DND-41 (cell line): ENCODE measurements at regions not wholly inside any gene's neighbourhood (a gene's known extent, or its start where the extent isn't known, plus 50 kb on each side); places are given as distances from the start of the nearest gene placed in this dataset.

Source experiments
- ATAC-seq: fragments of 200-7000 bp; cut with Tn5 transposase; 3 replicates; pipeline ENCODE4 v1.9.1; 2021; ENCODE audit warnings: low read depth; ENCODE audit not compliant: insufficient read depth
- DNase-seq: peaks from one replicate; pipeline ENCODE4 v3.0.0-alpha.2; 2020
- H2AFZ ChIP-seq: 2 replicates; pipeline ENCODE4 v1.6.0; 2012; ENCODE audit warnings: low read depth, low read length
- H3K27ac ChIP-seq: 2 replicates; pipeline ENCODE4 v1.5.1; 2012; ENCODE audit warnings: low read length, inconsistent platforms
- H3K27me3 ChIP-seq: fragments of 200-600 bp; sonication (generic); 2 replicates; pipeline ENCODE4 v1.6.0; 2012; ENCODE audit warnings: low read length, mild to moderate bottlenecking, inconsistent platforms; ENCODE audit not compliant: insufficient read depth, poor library complexity
- H3K36me3 ChIP-seq: 2 replicates; pipeline ENCODE4 v1.5.1; 2012; ENCODE audit warnings: low read length, inconsistent platforms; ENCODE audit not compliant: insufficient read depth
- H3K4me1 ChIP-seq: 2 replicates; pipeline ENCODE4 v1.5.1; 2012; ENCODE audit warnings: mild to moderate bottlenecking, low read length; ENCODE audit not compliant: insufficient read depth
- H3K4me2 ChIP-seq: 2 replicates; pipeline ENCODE4 v1.6.0; 2012; ENCODE audit warnings: mild to moderate bottlenecking, moderate library complexity, low read length, inconsistent platforms; ENCODE audit not compliant: insufficient read depth
- H3K4me3 ChIP-seq, 2 experiments: fragments of 200-600 bp in 1 of 2; shearing (Covaris generic) in 1 of 2; 2 replicates each; pipeline ENCODE4 v1.5.1; 2012 to 2016; ENCODE audit warnings: inconsistent platforms in 2 of 2, low read length in 2 of 2, mild to moderate bottlenecking in 2 of 2, low read depth in 1 of 2, moderate library complexity in 1 of 2
- H3K79me2 ChIP-seq: 2 replicates; pipeline ENCODE4 v1.6.0; 2012; ENCODE audit warnings: low read length, inconsistent platforms; ENCODE audit not compliant: insufficient read depth
- H3K9ac ChIP-seq: 2 replicates; pipeline ENCODE4 v1.6.0; 2012; ENCODE audit warnings: low read depth, mild to moderate bottlenecking, inconsistent platforms, low read length, moderate library complexity
- H3K9me3 ChIP-seq: 2 replicates; pipeline ENCODE4 v1.5.1; 2012; ENCODE audit warnings: low read length, moderate library complexity, mild to moderate bottlenecking, inconsistent platforms; ENCODE audit not compliant: insufficient read depth, severe bottlenecking
- H4K20me1 ChIP-seq: 2 replicates; pipeline ENCODE4 v1.6.0; 2012; ENCODE audit warnings: low read length; ENCODE audit not compliant: insufficient read depth
- EZH2 ChIP-seq: IDR thresholded peaks from 3 replicates; pipeline ENCODE4 v1.6.1; 2012; ENCODE audit warnings: borderline replicate concordance, low read depth, mild to moderate bottlenecking, moderate library complexity, low read length, inconsistent platforms; ENCODE audit not compliant: severe bottlenecking
- TF ChIP-seq, protein P1 (sequence below): IDR thresholded peaks from 2 replicates; pipeline ENCODE4 v1.5.1; 2012; ENCODE audit warnings: borderline replicate concordance, low read length, moderate library complexity, mild to moderate bottlenecking; ENCODE audit not compliant: poor library complexity, severe bottlenecking; ENCODE audit errors: extremely low read depth

DNA sequence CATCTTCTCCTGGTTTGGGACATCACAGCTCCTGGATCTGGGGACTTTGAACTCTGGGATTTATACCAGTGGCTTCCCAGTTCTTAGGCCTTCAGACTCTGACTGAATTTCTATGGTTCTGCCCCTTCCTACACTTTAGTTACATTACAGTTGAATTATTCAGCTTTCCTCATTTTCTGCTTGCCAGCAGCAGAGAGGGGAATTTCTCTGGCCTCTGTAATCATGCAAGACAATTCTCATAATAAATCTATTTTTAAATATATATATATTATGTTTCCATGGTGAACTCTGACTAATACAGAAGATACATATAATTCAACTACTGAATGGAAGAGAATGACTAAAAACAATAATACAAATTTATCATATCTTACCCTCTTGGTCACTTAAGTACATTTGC is 1478.6 kb upstream of the ACVR2A start:
- ATAC-seq: no peak
- Histone ChIP-seq H3K79me2 (no peaks in the 10 kb centered on the region), H3K4me1 (no peaks in the 10 kb centered on the region), H3K4me2 (no peak overlapping the region), H3K4me3 (no peak overlapping the region), H2AFZ (no peak overlapping the region), H3K27me3 (no peaks in the 10 kb centered on the region), H4K20me1 (no peaks in the 10 kb centered on the region), H3K9me3 (no peaks in the 10 kb centered on the region), H3K27ac (no peak overlapping the region), H3K36me3 (no peaks in the 10 kb centered on the region), H3K9ac (no peak overlapping the region)
- no peak for DNase-seq
- no peak for TF ChIP-seq EZH2
- TF ChIP-seq, protein P1, sequence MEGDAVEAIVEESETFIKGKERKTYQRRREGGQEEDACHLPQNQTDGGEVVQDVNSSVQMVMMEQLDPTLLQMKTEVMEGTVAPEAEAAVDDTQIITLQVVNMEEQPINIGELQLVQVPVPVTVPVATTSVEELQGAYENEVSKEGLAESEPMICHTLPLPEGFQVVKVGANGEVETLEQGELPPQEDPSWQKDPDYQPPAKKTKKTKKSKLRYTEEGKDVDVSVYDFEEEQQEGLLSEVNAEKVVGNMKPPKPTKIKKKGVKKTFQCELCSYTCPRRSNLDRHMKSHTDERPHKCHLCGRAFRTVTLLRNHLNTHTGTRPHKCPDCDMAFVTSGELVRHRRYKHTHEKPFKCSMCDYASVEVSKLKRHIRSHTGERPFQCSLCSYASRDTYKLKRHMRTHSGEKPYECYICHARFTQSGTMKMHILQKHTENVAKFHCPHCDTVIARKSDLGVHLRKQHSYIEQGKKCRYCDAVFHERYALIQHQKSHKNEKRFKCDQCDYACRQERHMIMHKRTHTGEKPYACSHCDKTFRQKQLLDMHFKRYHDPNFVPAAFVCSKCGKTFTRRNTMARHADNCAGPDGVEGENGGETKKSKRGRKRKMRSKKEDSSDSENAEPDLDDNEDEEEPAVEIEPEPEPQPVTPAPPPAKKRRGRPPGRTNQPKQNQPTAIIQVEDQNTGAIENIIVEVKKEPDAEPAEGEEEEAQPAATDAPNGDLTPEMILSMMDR: no peak

DNA sequence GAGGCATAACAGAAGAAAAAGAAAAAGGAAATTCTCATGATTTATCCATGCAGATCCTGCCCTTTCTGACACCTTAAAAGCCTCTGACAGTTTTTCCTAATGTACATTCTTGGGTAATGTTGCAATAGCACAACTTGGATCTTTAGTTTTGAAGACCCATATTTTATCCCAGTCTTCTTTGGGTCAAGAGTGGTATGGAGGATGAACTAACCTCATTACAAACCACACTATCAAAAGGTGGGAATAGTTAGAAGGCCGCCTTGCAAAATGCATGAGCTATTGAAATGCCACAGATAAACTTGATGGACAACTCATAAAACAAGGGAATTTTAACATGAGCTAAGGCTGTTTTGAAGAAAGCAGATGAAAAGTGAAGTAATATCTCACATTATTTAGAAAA is 1479.8 kb upstream of the ACVR2A start:
- Histone ChIP-seq H3K36me3 (no peaks in the 10 kb centered on the region), H3K9ac (no peak overlapping the region), H3K4me2 (no peak overlapping the region), H3K27me3 (no peaks in the 10 kb centered on the region), H3K4me1 (no peaks in the 10 kb centered on the region), H3K4me3 (no peak overlapping the region), H2AFZ (no peak overlapping the region), H4K20me1 (no peaks in the 10 kb centered on the region), H3K27ac (no peak overlapping the region), H3K79me2 (no peaks in the 10 kb centered on the region), H3K9me3 (no peaks in the 10 kb centered on the region)
- ATAC-seq: no peak
- TF ChIP-seq, protein P1: no peak
- TF ChIP-seq EZH2: no peak
- no peak for DNase-seq

DNA sequence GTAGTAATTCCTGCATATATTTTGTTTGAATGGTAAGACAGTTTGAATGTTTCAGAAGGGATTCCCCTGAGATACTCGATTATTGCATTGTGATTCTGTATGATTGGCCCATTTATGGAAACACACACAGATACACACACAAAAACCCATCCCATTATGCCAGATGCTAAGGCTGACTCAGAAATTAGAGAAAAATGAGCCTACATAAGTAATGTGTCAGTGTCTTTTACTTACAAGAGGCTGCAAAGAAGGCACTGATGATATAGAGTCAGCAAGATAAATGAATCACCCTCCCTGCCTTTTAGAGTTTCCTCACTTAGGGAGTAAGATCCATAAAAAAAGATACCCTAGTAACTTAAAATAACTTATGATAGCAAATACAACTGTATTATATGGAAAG is 1481.1 kb upstream of the ACVR2A start:
- H3K27me3 ChIP-seq: no peaks in the 10 kb centered on the region
- H3K4me2 ChIP-seq: no peak overlapping the region
- no peaks in the 10 kb centered on the region for H3K4me1 ChIP-seq
- H2AFZ ChIP-seq: no peak overlapping the region
- no peak overlapping the region for H3K4me3 ChIP-seq
- no peaks in the 10 kb centered on the region for H4K20me1 ChIP-seq
- ATAC-seq (no peak), DNase-seq (no peak)
- no peaks in the 10 kb centered on the region for H3K9me3 ChIP-seq
- H3K27ac ChIP-seq: no peak overlapping the region
- H3K9ac ChIP-seq: no peak overlapping the region
- H3K36me3 ChIP-seq: no peaks in the 10 kb centered on the region
- no peak for TF ChIP-seq EZH2
- TF ChIP-seq, protein P1: no peak
- H3K79me2 ChIP-seq: no peaks in the 10 kb centered on the region

DNA sequence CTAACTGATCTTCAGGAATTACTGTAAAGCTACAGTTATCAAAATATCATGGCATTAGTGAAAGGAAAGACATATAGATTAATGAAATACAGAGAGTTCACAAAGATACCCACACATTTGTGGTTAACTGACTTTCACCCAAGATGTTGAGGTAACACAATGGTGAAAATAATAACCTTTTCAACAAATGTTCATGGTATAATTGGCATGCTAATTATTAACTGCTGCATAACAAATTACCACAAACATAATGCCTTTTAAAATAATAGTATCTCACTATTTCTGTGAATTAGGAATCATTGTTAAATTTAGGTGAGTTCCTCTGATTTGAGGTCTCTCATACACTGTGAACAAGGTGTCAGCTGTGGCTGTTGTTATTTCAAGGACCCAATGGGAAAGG is 1493.1 kb upstream of the ACVR2A start:
- DNase-seq (no peak), ATAC-seq (no peak)
- no peaks in the 10 kb centered on the region for H3K9me3 ChIP-seq
- no peak overlapping the region for H2AFZ ChIP-seq
- H3K27me3 ChIP-seq: no peaks in the 10 kb centered on the region
- no peaks in the 10 kb centered on the region for H4K20me1 ChIP-seq
- H3K4me1 ChIP-seq: no peaks in the 10 kb centered on the region
- H3K9ac ChIP-seq: no peak overlapping the region
- H3K36me3 ChIP-seq: no peaks in the 10 kb centered on the region
- H3K79me2 ChIP-seq: no peaks in the 10 kb centered on the region
- H3K4me3 ChIP-seq: no peak overlapping the region
- no peak overlapping the region for H3K4me2 ChIP-seq
- TF ChIP-seq EZH2: no peak
- TF ChIP-seq, protein P1: no peak
- H3K27ac ChIP-seq: no peak overlapping the region
